GM12891 (cell line): ENCODE measurements at regions not wholly inside any gene's neighbourhood (a gene's known extent, or its start where the extent isn't known, plus 50 kb on each side); places are given as distances from the start of the nearest gene placed in this dataset.

ENCODE experiments used
- POLR2A ChIP-seq: IDR thresholded peaks from 2 replicates; pipeline ENCODE4 v1.6.1; 2011; ENCODE audit warnings: low read depth, low read length, control low read depth
- POLR2AphosphoS5 ChIP-seq: IDR thresholded peaks from 2 replicates; pipeline ENCODE4 v1.6.1; 2011; ENCODE audit warnings: low read depth, low read length, control low read depth
- POU2F2 ChIP-seq: IDR thresholded peaks from 2 replicates; pipeline ENCODE4 v1.6.1; 2011; ENCODE audit warnings: low read depth, mild to moderate bottlenecking, control low read depth, low read length, moderate library complexity
- TAF1 ChIP-seq: IDR thresholded peaks from 2 replicates; pipeline ENCODE4 v1.6.1; 2011; ENCODE audit warnings: low read depth, low read length, control low read depth

DNA sequence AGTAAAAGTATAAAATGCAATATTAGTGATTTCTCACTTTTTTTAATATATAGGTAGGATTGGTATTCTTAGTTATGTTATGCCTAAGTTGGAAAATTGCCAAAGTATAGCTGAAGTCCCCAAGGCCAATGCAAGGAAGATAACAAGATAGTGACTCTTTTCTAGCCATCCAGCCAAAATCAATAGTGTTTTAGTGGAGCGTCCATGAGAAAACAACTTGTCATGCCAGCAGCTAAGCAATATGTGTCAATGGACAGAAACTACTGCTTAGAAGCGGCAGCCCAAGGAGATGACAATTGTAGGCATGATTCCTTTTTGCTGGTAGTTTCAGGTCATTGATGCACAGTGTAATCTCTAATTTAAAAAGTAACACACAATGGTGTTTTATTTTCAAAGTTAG is 1444.6 kb downstream of the SUCLG1 start:
- no peak for TF ChIP-seq POLR2A
- TF ChIP-seq POLR2AphosphoS5: no peak
- no peak for TF ChIP-seq TAF1
- TF ChIP-seq POU2F2: no peak
